GM12873 (cell line): ENCODE measurements at regions not wholly inside any gene's neighbourhood (a gene's known extent, or its start where the extent isn't known, plus 50 kb on each side); places are given as distances from the start of the nearest gene placed in this dataset.

Source experiments
- TF ChIP-seq, protein P1 (sequence below): IDR thresholded peaks from 2 replicates; pipeline ENCODE4 v1.5.1; 2012; ENCODE audit warnings: low read depth, mild to moderate bottlenecking, moderate library complexity, low read length, control low read depth; ENCODE audit not compliant: insufficient read depth; ENCODE audit errors: missing control alignments

DNA sequence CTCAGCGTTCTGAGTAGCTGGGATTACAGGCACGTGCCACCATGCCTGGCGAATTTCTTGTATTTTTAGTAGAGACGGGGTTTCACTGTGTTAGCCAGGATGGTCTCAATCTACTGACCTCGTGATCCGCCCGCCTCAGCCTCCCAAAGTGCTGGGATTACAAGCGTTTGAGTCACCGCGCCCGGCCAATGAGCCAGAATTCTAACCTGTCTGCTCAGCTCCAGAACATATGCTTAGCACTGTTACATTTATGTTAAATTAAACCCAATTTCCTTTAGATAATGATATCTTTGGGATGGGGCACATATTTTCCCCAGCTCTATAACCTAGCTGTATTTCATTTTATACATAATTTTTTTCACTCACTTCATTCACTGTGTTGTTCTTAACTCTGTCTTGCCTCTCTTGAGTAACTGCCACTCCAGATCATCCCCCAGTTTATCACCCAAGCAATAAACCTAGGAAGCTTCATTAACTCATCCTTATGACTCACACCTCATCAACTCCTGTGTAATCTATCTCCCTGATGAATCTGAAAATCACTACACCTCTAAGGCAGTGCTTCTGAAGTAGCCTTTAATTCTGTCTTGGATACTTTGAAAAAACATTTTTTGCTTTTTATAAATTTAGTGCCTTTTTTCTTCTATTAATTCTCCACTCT lies 559.7 kb upstream of the ZWINT start:
- TF ChIP-seq, protein P1, sequence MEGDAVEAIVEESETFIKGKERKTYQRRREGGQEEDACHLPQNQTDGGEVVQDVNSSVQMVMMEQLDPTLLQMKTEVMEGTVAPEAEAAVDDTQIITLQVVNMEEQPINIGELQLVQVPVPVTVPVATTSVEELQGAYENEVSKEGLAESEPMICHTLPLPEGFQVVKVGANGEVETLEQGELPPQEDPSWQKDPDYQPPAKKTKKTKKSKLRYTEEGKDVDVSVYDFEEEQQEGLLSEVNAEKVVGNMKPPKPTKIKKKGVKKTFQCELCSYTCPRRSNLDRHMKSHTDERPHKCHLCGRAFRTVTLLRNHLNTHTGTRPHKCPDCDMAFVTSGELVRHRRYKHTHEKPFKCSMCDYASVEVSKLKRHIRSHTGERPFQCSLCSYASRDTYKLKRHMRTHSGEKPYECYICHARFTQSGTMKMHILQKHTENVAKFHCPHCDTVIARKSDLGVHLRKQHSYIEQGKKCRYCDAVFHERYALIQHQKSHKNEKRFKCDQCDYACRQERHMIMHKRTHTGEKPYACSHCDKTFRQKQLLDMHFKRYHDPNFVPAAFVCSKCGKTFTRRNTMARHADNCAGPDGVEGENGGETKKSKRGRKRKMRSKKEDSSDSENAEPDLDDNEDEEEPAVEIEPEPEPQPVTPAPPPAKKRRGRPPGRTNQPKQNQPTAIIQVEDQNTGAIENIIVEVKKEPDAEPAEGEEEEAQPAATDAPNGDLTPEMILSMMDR: no peak

DNA sequence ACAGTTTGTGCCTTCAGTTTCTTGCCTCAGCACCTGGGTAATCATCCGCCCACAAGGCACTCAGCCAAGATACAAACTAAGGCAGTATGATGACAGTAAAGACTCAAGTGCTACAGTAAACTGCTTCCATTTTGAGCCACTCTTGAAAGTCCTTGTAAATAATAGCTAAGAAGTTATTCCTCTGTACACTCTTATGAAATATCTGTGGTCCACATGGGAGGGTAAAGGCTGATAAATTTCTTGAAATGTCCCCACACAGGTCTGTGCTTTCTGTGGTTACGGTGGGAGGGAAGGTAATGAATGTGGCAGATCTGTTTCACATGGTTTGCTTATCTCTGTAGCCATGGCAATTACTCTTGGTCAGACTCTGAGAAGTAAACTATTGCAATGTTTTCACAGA lies 551.0 kb upstream of the ZWINT start:
- TF ChIP-seq, protein P1: no peak

DNA sequence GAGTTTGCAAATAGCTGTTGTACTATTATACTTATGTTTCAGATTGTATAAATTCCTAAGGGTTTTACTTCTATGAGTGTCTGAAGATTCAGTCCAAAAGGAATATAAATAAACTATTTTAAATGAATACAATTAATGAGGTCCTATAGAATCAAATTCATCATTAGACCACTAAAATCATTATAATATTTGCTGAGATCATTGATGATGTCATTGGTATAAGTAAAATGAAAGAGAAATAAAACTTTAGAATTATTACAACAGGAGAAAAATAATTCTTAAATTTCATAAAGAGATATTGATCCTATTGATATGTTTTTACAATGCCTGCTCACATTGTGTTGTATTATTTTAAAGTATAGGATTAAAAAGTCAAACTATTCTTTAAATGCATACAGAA lies 544.0 kb upstream of the ZWINT start:
- TF ChIP-seq, protein P1: no peak

DNA sequence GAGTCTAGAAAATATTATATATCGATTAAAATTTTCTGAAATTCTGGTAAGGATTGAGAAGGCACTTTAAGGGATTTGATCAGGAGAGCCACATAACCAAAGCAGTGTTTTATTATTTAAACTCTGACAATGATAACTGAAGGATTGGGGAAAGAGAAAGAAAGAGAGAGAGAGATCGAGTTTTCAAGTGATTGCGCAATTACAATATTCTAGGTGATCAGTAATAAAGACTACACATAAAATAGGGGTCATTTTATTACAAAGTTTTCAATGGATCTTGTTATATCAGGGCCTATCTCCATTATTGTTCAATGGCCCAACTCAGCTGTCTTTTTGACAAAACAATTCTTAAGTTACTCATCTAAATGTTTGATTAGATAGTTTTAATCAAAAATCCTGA lies 541.5 kb upstream of the ZWINT start:
- TF ChIP-seq, protein P1: no peak

DNA sequence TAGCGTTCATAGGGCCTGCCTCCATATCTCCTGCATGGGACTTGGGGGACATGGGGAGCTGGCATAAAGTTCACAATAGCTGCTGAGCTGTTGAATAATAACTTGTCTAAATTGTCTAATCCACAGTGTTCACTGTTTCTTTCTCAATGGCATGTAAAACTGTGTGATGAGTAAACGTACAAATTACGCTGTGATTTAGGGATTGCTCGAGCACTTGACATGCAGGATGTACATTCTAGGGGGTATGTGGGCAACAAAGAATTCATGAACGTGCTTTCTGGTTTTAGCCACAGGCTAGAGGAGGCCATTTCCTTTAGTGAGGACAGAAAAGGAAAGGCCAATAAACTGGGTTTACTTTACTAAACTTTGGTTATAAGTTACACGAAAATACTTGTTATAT lies 534.2 kb upstream of the ZWINT start:
- TF ChIP-seq, protein P1: no peak

DNA sequence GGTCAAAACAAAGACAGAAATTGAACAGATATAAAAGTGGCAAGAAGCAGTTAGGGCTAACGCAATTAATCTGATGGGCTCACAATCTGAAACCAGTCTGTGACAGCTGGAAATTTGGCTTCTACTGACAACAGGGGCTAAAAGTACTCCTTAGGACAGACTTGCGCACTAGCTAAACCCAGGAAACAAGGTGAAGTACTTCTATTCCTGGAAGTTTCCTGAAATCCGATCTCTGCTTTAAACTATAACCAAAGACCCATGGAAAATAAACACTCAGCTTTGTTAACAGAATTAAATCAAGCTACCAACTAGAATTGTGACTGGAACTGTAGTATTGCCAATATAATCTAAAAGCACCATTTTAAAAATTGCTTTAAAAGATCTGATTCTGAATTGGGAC lies 520.2 kb upstream of the ZWINT start:
- TF ChIP-seq, protein P1: no peak

DNA sequence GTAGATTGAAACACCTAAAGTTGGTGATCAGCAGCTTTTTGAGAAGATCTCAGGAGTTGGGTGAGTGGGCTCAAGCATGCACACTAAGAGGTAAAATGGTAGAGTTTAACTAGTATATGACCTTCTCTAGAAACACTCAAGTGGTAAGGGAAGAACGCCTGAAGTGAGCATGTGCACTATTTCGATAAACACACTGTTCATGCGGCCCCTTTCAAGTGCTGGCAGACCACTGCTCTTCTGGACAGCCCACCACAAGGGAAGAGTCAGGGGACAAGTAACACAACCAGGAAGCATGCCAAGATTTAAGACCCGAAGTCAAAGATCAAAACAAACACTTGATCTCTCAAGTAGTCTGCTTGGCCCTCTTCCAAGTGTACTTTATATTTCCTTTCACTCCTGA lies 519.5 kb upstream of the ZWINT start:
- TF ChIP-seq, protein P1: no peak

DNA sequence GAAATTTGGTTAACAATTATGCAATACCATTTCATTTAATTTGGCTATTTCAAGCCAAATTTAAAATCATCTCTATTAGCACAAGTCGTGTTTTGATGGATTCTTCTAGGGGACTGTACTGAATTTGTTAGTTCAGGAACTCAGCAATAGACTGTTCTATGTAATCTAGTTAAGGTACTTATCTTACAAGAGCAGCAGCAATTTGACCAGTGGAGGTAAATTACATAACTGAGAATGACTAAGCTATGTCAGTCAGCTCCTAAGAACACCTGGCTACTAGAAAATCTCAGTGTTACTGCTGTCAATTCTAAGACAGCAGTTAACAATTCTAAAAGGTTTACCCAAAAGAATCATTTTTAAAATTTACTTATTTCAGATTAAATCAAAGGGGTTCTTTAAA lies 513.9 kb upstream of the ZWINT start:
- TF ChIP-seq, protein P1: no peak
